Ishikawa (cell line): ENCODE measurements at regions not wholly inside any gene's neighbourhood (a gene's known extent, or its start where the extent isn't known, plus 50 kb on each side); places are given as distances from the start of the nearest gene placed in this dataset.

Source experiments
- CEBPB ChIP-seq: IDR thresholded peaks from 2 replicates; pipeline ENCODE4 v1.6.1; 2012
- TAF1 ChIP-seq: IDR thresholded peaks from 2 replicates; pipeline ENCODE4 v1.6.1; 2012; ENCODE audit warnings: low read depth, mild to moderate bottlenecking
- TCF12 ChIP-seq: IDR thresholded peaks from 2 replicates; pipeline ENCODE4 v1.6.1; 2012; ENCODE audit warnings: low read depth

DNA sequence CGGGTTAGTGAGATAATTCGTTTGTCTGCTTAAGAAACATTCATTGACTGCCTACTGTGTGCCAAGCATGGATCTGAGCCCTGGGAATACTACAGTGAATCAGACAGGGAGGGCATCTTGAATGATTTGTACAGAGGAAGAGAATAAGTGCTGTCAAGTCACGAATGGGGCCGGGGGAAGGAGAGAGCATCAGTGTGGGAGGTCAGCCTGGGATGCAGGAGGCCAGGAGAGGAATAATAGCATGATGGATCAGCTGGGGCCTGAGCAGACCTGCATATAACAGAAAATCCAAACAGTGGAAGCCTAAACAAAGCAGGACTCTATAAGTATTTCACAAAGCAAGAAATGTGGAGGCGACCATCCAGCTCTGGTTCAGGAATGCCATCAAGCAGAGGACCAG lies 55.4 kb upstream of the PAX8 start:
- TF ChIP-seq TCF12 (no peak), CEBPB (no peak), TAF1 (no peak)
